GM21526 (cell line): ENCODE measurements at regions not wholly inside any gene's neighbourhood (a gene's known extent, or its start where the extent isn't known, plus 50 kb on each side); places are given as distances from the start of the nearest gene placed in this dataset.

Experiments used
- ATAC-seq: cut with Tn5 transposase; IDR thresholded peaks from one replicate; pipeline ENCODE4 v1.9.1; 2021; ENCODE audit warnings: moderate library complexity; ENCODE audit not compliant: unreplicated experiment, low FRiP score

DNA sequence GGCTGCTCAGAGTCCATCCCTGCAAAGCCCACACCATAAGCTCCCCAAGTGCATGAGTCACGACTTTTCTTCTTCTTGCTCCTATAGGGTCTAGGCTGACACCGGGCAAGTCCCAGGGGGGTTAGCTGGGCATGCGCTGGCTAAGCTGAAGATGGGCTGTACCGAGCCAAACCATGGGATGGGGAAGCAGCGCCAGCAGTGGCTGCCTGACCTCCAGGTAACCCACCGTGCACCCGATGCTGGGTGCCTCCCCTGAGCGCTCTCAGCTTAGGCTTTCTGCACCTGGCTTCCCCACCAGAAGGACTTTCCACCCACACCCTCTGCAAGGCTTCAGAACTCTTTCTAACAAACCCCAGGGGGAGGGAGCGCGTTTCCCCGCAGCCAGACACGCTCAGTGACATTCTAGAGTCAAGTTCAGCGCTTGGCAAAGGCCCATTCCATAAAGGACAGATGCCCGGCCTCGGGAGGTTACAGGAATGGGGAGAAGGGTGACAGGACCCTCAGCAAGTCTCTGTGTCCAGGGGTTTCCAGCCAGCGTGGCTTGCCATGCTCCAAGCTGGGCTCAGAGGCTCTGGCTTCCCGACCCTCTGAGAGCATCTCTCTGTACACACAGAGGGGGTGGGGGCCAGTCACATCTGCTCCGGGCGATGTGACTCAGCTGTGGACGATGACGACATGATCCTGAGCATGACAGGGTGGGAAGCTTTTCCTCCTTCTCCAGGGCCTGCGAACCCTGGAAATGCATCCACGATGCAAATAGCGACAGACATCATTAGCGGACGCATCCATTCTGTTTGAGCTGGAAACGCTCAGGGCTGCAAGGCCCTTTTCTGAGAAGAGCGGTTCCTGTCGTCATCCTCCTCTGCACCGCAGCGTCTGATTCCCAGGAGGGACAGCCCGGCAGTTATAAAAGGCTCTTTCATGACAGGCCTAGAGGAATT, 107.8 kb downstream of the SIK1 start:
- no peak for ATAC-seq

DNA sequence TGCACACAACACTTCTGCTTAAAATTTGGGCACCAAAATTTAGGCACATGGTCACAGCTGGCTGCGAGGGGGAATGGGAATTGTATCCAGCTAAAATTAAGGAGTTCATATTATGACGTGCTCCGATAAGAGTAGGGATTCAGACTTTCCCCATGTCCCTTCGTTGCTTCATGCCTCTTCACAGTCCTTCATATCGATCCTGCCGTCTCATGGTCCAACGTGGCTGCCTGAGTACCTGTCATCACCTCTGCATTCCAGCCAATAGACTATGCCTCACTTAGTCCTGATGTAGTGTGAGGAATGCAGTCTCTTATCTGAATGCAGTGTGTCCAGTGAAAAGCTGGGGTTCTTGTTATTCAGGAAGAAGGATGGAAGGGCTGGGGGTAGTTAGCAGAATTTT, 108.6 kb downstream of the SIK1 start:
- ATAC-seq, result no peak

DNA sequence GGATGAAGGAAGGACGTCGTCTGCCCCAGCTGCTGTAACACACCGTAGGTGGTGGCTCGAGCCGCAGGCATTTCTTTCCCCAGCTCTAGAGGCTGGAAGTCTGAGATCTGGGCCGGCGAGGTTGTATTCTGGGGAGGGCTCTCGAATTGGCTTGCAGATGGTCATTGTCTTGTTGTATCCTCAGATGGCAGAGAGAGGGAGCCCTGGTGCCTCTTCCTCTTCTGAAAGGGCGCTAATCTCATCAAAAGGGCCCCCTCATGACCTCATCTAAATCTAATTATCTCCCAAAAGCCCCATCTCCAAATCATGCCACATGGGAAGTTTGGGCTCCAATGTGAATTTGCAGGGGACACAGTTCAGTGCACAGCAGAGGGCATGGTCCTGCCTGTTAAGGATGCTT, 109.0 kb downstream of the SIK1 start:
- ATAC-seq, result no peak

DNA sequence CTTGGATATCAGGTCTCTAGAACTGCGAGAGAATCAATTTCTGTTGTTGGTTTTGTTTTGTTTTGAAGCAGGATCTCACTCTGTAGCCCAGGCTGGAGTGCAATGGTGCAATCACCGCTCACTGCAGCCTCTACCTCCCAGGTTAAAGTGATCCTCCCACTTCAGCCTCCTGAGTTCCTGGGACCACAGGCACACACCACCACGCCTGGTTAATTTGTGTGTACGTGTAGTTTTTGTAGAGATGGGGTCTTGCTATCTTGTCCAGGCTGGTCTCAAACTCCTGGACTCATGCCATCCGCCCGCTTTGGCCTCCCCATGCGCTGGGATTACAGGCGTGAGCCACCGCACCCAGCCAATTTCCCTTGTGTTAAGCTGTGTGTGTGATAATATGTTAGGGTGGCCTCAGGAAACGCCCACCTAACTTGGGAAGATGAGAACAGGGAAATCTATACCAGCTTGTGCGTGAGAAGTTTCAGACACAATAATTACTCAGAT, 109.6 kb downstream of the SIK1 start:
- no peak for ATAC-seq

DNA sequence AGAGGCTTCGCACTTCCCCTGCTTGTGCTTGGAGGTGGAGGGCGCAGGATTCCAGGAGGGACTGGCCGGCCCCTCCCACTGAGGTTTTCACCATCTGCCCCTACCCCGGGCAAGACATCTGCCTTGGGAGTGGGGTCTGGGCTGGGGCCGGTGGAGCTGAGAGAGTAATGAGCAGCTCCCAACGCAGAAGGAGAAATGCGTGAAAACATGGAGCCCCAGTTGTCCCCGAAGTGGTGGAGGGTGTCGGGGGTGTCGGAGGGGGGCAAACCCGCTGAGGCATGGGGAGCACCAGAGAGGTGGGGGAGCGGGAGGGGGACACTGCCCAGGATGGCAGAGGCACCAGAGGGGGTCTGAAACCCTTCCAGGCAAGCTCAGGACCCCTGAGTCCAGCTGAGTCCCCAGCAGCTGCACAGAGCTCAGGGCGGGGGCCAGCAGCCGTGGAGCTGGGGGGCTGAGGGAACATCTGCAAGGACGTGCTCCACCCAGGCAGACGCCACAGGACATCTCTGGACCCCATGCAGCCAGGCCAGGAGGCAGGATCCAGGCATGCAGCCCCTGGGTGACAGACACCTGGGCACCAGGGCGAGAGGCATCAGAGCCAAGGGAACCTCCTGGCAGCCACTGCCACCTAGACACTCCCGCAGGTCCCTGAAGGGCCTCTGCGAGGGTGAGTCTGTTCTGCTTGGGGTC, 110.6 kb downstream of the SIK1 start:
- no peak for ATAC-seq

DNA sequence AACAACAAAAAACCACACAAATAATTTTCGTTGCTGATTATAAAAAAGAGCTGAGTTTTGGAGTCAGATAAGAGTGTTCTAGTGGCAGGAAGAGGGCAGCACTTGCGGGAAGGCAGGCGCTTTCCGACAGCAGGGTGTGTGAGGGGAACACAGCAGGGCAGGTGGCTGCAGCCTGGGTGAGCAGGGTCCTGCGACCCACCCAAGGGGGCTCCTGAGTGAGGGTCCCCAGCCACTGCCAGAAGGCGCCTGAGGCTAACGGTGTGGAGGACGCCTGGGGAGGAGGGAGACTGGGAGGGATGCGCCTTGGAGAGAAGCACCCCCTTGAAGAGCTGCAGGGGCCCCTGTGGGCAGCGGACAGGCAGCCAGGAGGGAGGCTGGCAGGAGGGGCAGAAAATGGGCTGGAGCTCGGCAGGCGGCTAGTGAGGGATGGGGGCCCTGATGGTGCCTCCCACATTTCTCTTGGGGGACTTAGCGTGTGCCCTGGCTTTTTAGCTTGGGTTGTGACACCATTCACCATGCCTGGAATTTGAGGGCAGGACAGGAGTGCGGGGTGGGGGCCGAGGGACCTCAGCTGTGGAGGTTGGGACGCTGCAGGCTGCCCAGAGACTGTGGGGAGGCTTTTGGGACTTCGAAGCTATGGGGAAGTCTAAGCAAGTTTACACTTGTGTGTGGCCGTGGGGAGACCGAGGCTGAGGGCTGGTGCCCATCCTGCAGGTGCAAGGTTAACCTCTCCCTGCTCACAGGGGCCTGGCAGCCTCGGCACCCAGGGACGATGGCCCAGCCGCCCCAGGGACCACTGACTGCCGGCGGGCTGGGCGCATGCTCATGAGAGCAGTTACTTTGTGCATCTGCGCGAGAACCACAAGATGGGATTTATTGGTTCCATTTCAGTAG, 111.4 kb downstream of the SIK1 start:
- ATAC-seq, result no peak

DNA sequence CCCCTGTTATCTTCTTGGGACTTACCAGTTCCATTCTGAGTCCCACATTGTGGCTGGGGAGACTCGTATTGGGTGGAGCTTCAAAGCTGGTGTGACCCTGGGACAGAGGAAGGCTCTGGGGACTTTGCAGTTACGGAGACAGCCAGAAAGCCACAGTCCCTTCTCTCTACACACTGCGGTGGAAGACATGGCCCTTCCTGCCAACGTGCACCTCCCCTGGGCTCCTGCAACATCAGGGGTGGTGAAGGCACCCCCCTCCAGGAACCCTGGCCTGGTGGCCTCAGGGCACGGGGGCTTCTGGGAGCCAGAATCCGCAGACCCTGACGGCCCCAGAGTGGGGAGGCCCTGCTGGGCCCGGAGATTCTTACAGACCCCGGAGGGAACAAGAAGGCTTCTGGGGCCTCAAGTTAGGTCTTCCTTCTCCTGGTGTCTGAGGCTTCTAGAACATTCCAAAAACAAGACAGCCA, 113.0 kb downstream of the SIK1 start:
- ATAC-seq, result no peak

DNA sequence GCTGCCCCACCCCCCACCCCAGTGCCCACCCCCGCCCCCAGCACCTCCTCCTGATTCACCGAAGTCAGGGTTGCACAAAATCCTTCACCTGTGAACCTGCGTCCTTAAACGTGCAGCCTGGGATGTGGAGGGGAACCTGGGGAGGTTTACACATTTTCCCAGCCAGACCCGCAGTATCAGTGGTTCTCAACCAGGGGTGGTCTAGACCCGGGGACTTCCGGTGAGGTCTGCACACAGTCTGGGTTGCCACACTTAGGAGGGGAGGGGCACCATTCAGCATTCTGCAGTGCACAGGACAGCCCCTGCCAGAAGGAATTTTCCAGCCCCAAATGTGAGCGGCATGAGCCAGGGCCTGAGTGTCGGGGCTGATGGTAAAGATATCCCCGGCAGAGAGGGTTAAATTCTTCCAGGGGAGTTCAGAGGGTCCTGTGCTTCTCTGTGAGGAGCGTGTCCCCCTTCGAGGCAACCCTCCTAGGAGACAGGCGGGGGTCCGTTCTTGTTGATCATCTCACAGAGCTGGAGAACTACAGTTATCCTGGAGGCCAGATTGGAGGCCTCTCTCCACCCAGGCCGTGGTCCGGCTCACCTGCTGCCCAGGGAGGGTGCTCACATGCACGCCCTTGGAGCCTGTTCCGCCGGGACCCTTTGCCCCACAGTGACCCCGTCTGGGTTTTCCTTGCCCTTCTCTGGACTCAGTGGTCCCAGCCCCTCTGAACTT, 113.6 kb downstream of the SIK1 start:
- ATAC-seq, result no peak

DNA sequence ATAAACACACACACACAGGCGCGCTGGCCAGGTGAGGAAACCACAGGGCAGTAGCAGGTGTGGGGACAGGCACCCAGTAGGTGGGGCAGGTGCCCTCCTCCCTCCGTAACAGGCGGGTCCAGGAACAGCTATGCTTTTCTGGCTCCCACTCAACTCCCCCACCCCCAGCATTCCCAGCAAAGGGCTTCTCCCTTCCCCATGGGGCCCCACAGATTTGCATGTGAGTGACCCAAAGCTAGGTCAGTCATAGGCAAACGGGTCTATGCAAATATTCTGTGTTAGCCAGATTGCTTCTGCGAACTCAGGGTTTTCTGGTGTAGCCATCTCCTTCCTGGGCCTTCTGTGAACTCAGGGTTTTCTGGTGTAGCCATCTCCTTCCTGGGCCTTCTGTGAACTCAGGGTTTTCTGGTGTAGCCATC, 114.2 kb downstream of the SIK1 start:
- ATAC-seq, result no peak

DNA sequence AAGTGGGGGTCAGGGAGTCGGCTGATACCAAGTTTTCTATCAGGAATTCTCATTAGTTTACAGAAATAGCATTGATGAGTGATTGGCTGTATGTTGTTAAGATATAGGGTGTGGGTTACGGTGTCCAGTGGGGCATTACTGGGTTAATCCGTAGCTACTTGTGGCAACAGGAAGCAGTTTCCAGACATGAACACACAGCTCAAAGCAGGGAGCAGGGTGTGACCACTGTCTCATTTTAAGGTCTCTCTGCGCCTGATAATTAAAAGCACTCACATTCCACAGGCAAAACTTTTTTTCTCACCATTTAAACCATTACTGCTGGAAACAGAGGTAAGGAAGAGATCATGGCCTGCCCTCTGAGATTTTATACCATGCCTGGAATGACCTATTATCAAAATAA, 114.9 kb downstream of the SIK1 start:
- ATAC-seq, result no peak

DNA sequence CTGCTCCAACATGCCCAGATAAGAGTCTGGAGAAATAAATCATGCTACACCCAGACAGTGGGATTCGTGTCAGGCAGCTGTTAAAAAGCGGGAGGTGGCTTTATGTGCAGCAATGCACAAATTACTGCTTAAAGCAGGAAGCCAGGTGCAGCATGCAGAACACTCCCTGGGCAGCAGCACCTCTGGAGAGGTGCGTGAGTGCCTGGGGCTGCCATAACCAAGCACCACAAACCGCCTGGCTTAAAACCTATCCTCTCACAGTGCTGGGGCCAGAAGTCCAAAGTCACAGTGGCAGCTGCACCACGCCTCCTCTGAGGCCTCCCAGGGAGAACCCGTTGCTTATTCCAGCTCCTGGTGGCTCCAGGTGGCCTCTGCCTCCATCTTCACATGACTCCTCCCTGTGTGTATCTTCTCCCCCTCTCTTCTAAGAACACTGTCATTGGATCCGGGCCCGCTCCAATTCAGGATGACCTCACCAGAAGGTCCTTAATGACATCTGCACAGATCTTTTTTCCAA, 115.6 kb downstream of the SIK1 start:
- ATAC-seq, result no peak

DNA sequence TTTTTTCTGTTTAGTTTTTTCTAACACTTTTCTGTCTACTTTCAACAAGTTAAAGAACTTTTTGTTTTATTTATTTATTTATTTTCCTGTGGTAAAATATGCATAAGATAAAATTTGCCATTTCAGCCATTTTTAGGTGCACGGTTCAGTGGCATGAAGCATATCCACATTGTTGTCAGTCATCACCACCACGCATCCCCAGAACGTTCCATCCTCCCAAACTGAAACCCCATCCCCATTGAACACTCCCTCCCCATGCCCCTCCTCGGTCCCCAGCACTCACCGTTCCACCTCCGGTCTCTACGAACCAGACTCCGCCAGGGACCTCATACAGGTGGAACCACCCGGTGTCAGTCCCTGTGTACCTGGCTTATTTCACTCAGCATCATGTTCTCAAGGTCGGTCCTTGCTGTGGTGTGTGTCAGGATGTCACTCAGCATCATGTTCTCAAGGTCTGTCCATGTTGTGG, 118.1 kb downstream of the SIK1 start:
- no peak for ATAC-seq

DNA sequence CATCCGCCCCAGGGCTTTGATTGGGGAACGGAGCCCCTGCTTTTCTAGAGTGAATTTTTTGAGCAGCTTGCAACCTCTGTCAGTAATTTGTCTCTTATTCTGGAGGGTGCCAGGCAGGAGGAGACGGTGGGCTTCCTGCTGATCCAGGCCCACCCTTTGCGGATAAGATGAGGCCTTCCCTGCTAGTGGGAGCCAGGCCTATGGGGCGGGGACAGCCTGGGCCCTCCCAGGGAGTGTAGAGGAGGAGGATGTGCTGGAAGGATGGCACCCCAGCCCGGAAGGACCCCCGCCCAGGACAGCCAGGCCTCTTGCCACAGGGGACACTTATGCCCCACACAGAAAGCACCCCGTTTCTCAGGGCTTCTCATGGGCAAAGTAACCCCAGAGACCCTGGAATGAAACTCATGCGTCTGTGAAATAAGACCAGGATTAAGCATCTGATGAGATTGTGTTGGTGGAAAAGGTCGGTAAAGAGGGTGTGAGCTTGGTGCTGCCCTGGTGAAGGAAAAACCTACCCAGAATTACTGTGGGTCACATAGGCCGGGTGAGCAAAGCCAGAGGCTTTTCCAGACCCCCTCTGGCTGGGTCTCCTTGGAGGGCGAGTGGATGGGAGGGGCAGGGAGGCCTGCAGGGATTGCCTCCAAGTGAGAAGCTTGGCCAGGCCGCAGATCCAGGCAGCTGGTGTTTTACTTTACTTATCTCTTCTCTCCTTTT, 118.7 kb downstream of the SIK1 start:
- no peak for ATAC-seq

DNA sequence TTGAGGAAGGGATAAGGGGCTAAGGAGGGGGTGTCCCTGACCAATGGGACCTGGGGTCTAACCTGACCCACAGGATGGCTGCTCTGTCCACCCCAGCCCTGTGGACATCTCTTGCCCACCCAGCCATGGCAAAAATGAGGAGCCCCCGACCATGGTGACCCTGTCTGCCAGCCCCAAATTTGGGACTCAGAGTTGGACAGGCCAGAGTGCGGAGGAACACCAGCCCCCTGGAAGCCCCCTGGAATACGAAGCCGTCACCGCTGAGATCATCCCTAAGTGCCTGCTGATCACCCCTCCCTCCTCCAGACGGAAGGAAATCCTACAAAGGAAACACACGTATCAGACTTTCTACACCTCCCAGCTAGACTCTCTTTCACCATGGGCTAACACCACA, 119.3 kb downstream of the SIK1 start:
- ATAC-seq, result no peak

DNA sequence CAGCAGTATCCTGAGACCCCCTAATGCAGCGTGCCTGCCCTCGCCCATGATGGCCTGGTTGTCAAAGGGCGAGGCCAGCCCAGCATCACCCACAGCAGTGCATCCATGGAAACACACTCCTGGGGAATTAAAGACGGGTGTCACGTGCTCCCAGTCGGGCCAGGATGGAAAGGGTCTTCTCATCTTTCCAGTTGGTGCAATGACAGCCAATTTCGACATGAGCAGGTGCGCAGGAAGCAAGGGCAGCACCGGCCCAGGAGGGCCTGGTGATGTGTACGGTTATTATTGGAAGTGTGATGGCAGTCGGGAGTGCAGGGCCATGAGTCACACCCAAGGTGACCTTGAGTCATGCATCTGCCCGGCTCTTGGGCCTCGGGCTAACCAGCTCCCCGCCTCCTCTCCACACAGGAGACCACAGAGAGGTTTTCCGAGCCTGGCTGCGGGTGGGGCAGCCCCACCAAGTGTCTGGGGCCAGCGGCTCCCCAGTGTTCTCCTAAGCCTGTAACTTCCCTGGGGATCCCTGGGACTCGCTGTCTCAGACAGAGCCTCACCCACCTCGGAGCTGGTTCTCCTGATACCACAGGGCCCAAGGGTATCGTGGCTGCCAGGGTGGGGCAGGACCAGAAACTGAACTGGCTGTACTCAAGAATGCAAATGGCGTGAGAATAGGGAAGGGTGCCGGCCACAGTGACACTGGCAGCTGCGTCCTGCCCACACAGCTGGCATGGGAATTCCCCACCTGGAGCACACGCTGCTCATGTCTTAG, 119.8 kb downstream of the SIK1 start:
- no peak for ATAC-seq

DNA sequence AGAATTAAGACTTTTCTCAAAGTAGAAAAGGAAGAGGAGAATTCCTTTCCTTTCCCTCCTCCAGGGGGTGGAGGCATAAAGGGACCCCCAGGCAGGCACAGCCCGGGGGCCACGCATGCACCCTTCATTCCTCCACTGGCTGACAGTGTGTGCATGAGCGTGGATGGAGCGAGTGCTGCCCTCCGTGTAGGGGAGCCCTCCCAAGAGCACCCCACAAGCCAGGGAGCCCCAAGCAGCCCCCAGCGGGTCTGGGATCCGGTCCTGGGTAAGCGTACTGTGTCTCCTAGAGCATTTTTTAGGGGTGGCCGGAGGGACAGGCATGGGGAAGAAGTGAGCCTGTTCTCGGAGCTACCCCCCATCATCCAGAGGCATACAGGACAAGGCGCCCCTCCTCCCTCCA, 120.5 kb downstream of the SIK1 start:
- no peak for ATAC-seq

DNA sequence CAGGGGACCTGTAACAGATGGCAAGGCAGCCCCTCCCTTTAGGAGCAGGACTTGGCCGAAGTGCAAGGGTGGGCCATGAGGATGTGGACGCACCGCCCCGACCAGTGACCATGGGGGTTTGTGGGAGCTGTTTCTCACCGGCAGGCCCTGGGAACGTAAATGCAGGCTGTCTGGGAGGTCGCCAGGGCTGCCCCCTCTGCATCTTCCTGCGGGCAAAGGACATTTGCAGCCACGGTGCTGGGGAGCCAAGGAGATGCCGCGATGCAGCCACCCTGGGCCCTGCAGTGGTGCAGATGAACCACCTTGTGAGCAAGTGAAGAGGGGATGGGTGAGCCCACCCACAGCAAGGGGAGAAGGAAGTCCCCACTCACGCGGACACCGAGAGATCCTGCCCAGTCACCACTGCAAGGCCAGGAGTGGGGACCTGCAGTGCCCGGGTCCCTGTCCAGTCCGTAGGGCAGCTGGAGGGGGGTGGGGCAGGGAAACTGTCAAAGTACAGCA, 121.1 kb downstream of the SIK1 start:
- no peak for ATAC-seq

DNA sequence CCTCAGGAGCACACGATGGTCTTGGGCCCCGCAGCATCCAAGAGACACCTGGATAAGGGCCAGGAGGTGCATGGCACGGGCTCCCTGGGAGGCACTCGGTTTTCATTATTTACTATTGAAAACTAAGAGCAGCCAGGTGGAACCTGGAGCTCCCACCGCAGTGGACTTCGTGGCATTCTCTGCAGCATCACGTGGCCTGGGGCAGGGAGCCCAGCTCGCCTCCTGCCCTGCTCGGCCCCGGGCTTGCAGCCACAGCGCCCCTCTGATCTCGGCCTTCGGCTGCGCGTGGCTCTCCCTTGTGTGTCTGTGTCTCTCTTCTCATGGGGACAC, 121.6 kb downstream of the SIK1 start:
- ATAC-seq, result no peak
